NT2/D1 (cell line): ENCODE measurements at regions not wholly inside any gene's neighbourhood (a gene's known extent, or its start where the extent isn't known, plus 50 kb on each side); places are given as distances from the start of the nearest gene placed in this dataset.

Source experiments
- YY1 ChIP-seq: IDR thresholded peaks from 2 replicates; pipeline ENCODE4 v1.6.1; 2011; ENCODE audit not compliant: insufficient read length, insufficient read depth
- ZNF274 ChIP-seq: IDR thresholded peaks from 2 replicates; pipeline ENCODE4 v1.6.1; 2011; ENCODE audit warnings: mild to moderate bottlenecking, low read depth, low read length

- TF ChIP-seq YY1: no peak
- TF ChIP-seq ZNF274: no peak
These were observed 462.5 kb downstream of the CDH26 start for GRCh38 chr20:60420676-60421229.
